GM21367 (cell line): ENCODE measurements at regions not wholly inside any gene's neighbourhood (a gene's known extent, or its start where the extent isn't known, plus 50 kb on each side); places are given as distances from the start of the nearest gene placed in this dataset.
"Not testable (repeated sequence)": the region's sequence is repeated elsewhere in the genome, so short reads cannot be mapped to it uniquely, and the experiment has no call there.

Experiments used
- ATAC-seq: cut with Tn5 transposase; IDR thresholded peaks from one replicate; pipeline ENCODE4 v1.9.1; 2021; ENCODE audit not compliant: unreplicated experiment

GRCh38 chr10:78599122-78599853 lies 469.5 kb upstream of the ZMIZ1 start:
- no peak for ATAC-seq

- no peak for ATAC-seq
Observed at GRCh38 chr10:78600121-78600665, 468.6 kb upstream of the ZMIZ1 start.

- no peak for ATAC-seq
Observed at GRCh38 chr10:78600740-78601139, 468.0 kb upstream of the ZMIZ1 start.

- no peak for ATAC-seq
Observed at GRCh38 chr10:78602201-78602932, 466.4 kb upstream of the ZMIZ1 start.

- no peak for ATAC-seq
Observed at GRCh38 chr10:78604286-78604685, 464.5 kb upstream of the ZMIZ1 start.

GRCh38 chr10:78604721-78605120 lies 464.0 kb upstream of the ZMIZ1 start:
- ATAC-seq, result no peak

- no peak for ATAC-seq
Observed at GRCh38 chr10:78605800-78606350, 462.9 kb upstream of the ZMIZ1 start.

- ATAC-seq, result not testable (repeated sequence)
Observed at GRCh38 chr10:78606766-78607165, 462.0 kb upstream of the ZMIZ1 start.

GRCh38 chr10:78609976-78610375 lies 458.8 kb upstream of the ZMIZ1 start:
- no peak for ATAC-seq

GRCh38 chr10:78613132-78613531 lies 455.6 kb upstream of the ZMIZ1 start:
- ATAC-seq, result no peak

GRCh38 chr10:78614267-78614666 lies 454.5 kb upstream of the ZMIZ1 start:
- no peak for ATAC-seq

- ATAC-seq, result no peak
Observed at GRCh38 chr10:78614744-78615143, 454.0 kb upstream of the ZMIZ1 start.

GRCh38 chr10:78616125-78616695 lies 452.6 kb upstream of the ZMIZ1 start:
- ATAC-seq, result no peak

- no peak for ATAC-seq
Observed at GRCh38 chr10:78617115-78617514, 451.7 kb upstream of the ZMIZ1 start.

- ATAC-seq, result no peak
Observed at GRCh38 chr10:78617631-78618030, 451.1 kb upstream of the ZMIZ1 start.

GRCh38 chr10:78618050-78618449 lies 450.7 kb upstream of the ZMIZ1 start:
- no peak for ATAC-seq

GRCh38 chr10:78619115-78619851 lies 449.5 kb upstream of the ZMIZ1 start:
- no peak for ATAC-seq

GRCh38 chr10:78619896-78620295 lies 448.9 kb upstream of the ZMIZ1 start:
- ATAC-seq, result no peak

GRCh38 chr10:78620985-78621799 lies 447.6 kb upstream of the ZMIZ1 start:
- no peak for ATAC-seq

- no peak for ATAC-seq
Observed at GRCh38 chr10:78623578-78624215, 445.1 kb upstream of the ZMIZ1 start.
